Keratinocyte (primary cell): ENCODE measurements at regions not wholly inside any gene's neighbourhood (a gene's known extent, or its start where the extent isn't known, plus 50 kb on each side); places are given as distances from the start of the nearest gene placed in this dataset.

Experiments
- DNase-seq: peaks from one replicate; pipeline ENCODE4 v3.0.0-alpha.2; 2011; ENCODE audit warnings: low read depth, missing footprints, low spot score
- FAIRE-seq: peaks from 2 replicates; lab custom pipeline; 2011; peaks lifted over from hg19 to GRCh38; lab: Jason Lieb, UNC
- H2AFZ ChIP-seq: 2 replicates; pipeline ENCODE4 v1.6.0; 2012; ENCODE audit warnings: low read length, control low read depth, inconsistent platforms; ENCODE audit not compliant: control insufficient read depth
- H3K27ac ChIP-seq: 2 replicates; pipeline ENCODE4 v1.5.1; 2011; ENCODE audit warnings: low read length; ENCODE audit not compliant: control insufficient read depth, insufficient read depth
- H3K27me3 ChIP-seq: 3 replicates; pipeline ENCODE4 v1.6.0; 2011; ENCODE audit warnings: low read length; ENCODE audit not compliant: control insufficient read depth, insufficient read depth; ENCODE audit errors: extremely low read depth
- H3K36me3 ChIP-seq, 2 experiments: 2 replicates in 1 of 2; 3 replicates in 1 of 2; pipeline ENCODE4 v1.5.1; 2011; ENCODE audit warnings: low read length in 2 of 2, mild to moderate bottlenecking in 1 of 2; ENCODE audit not compliant: control insufficient read depth in 2 of 2, insufficient read depth in 2 of 2; ENCODE audit errors: extremely low read depth in 1 of 2
- H3K4me1 ChIP-seq: 3 replicates; pipeline ENCODE4 v1.5.1; 2011; ENCODE audit warnings: low read length; ENCODE audit not compliant: control insufficient read depth, insufficient read depth; ENCODE audit errors: extremely low read depth
- H3K4me2 ChIP-seq: 3 replicates; pipeline ENCODE4 v1.6.0; 2011; ENCODE audit warnings: low read depth, low read length; ENCODE audit not compliant: control insufficient read depth, insufficient read depth; ENCODE audit errors: extremely low read depth
- H3K4me3 ChIP-seq, 3 experiments: fragments of 200-600 bp in 1 of 3; sonication (generic) in 1 of 3; 2 replicates in 2 of 3; 3 replicates in 1 of 3; pipeline ENCODE4 v1.5.1; 2011 to 2016; ENCODE audit warnings: low read length in 3 of 3, mild to moderate bottlenecking in 3 of 3, control low read depth in 2 of 3, inconsistent platforms in 1 of 3, low read depth in 1 of 3, mixed read lengths in 1 of 3, mixed run types in 1 of 3, moderate library complexity in 1 of 3; ENCODE audit not compliant: control insufficient read depth in 2 of 3, insufficient read depth in 2 of 3; ENCODE audit errors: extremely low read depth in 1 of 3
- H3K79me2 ChIP-seq: 2 replicates; pipeline ENCODE4 v1.6.0; 2012; ENCODE audit warnings: low read length; ENCODE audit not compliant: control insufficient read depth, insufficient read depth
- H3K9ac ChIP-seq: 3 replicates; pipeline ENCODE4 v1.6.0; 2011; ENCODE audit warnings: low read length; ENCODE audit not compliant: control insufficient read depth, insufficient read depth; ENCODE audit errors: extremely low read depth
- H3K9me1 ChIP-seq: 3 replicates; pipeline ENCODE4 v1.6.0; 2011; ENCODE audit warnings: low read length; ENCODE audit not compliant: control insufficient read depth, insufficient read depth; ENCODE audit errors: extremely low read depth
- H3K9me3 ChIP-seq: 2 replicates; pipeline ENCODE4 v1.5.1; 2012; ENCODE audit warnings: low read depth, low read length; ENCODE audit not compliant: control insufficient read depth
- H4K20me1 ChIP-seq: 3 replicates; pipeline ENCODE4 v1.6.0; 2011; ENCODE audit warnings: low read length; ENCODE audit not compliant: control insufficient read depth, insufficient read depth; ENCODE audit errors: extremely low read depth
- CTCF ChIP-seq, 3 experiments: IDR thresholded peaks in 1 of 3; conservative IDR thresholded peaks in 1 of 3; optimal IDR thresholded peaks in 1 of 3; 2 replicates in 2 of 3; 3 replicates in 1 of 3; pipeline versions ENCODE3 to v1.5.1; 2011; ENCODE audit warnings: low read length in 3 of 3, mild to moderate bottlenecking in 3 of 3, moderate library complexity in 2 of 3, control low read depth in 1 of 3, inconsistent platforms in 1 of 3; ENCODE audit not compliant: insufficient read depth in 2 of 3; ENCODE audit errors: extremely low read depth in 1 of 3
- EZH2 ChIP-seq: IDR thresholded peaks from one replicate; pipeline ENCODE4 v1.6.1; 2012; ENCODE audit warnings: inconsistent platforms, mild to moderate bottlenecking, low read length, moderate library complexity
- dilution Hi-C: fragments of 300-500 bp; cut with MboI; formaldehyde crosslinking; loops from one replicate; pipeline ENCODE4 v1.7.0; 2020; ENCODE audit warnings: low sequenced_read_pairs; ENCODE audit not compliant: extremely low pct_ligation_motif_present

GRCh38 chr6:25150863-25151262, 128.3 kb upstream of the CARMIL1 start:
- no peaks in the 10 kb centered on the region for H3K9me1 ChIP-seq
- FAIRE-seq (no peak), DNase-seq (no peak)
- no peak overlapping the region for H3K9ac ChIP-seq
- no peak overlapping the region for H3K4me3 ChIP-seq
- H3K9me3 ChIP-seq: no peaks in the 10 kb centered on the region
- H3K36me3 ChIP-seq: no peaks in the 10 kb centered on the region
- H4K20me1 ChIP-seq: no peaks in the 10 kb centered on the region
- dilution Hi-C loops: no loop called here
- no peak overlapping the region for H2AFZ ChIP-seq
- no peaks in the 10 kb centered on the region for H3K79me2 ChIP-seq
- H3K27me3 ChIP-seq: no peaks in the 10 kb centered on the region
- no peak overlapping the region for H3K27ac ChIP-seq
- no peaks in the 10 kb centered on the region for H3K4me1 ChIP-seq
- H3K4me2 ChIP-seq: no peak overlapping the region
- TF ChIP-seq EZH2 (no peak), CTCF (optimal IDR thresholded peaks at IDR 0.05 in 1 of 3, IDR thresholded peaks at IDR 0.05 in 1 of 3, conservative IDR thresholded peaks at IDR 0.05 in 1 of 3; ENCODE audit: extremely low read depth in 1 of 3, insufficient read depth in 2 of 3, low read length in 3 of 3) (no peak)

- no peak for FAIRE-seq
- no peak for DNase-seq
- no peaks in the 10 kb centered on the region for H4K20me1 ChIP-seq
- dilution Hi-C loops: no loop called here
- H3K9ac ChIP-seq: no peak overlapping the region
- no peak overlapping the region for H3K4me3 ChIP-seq
- no peaks in the 10 kb centered on the region for H3K36me3 ChIP-seq
- no peaks in the 10 kb centered on the region for H3K9me1 ChIP-seq
- no peak overlapping the region for H2AFZ ChIP-seq
- H3K27me3 ChIP-seq: no peaks in the 10 kb centered on the region
- no peak for TF ChIP-seq EZH2
- TF ChIP-seq CTCF (optimal IDR thresholded peaks at IDR 0.05 in 1 of 3, IDR thresholded peaks at IDR 0.05 in 1 of 3, conservative IDR thresholded peaks at IDR 0.05 in 1 of 3; ENCODE audit: extremely low read depth in 1 of 3, insufficient read depth in 2 of 3, low read length in 3 of 3): no peak
- H3K27ac ChIP-seq: no peak overlapping the region
- no peaks in the 10 kb centered on the region for H3K79me2 ChIP-seq
- H3K9me3 ChIP-seq: no peaks in the 10 kb centered on the region
- no peak overlapping the region for H3K4me2 ChIP-seq
- no peaks in the 10 kb centered on the region for H3K4me1 ChIP-seq
Observed at GRCh38 chr6:25153079-25153478, 126.1 kb upstream of the CARMIL1 start.
